GM18517 (cell line): ENCODE measurements at regions not wholly inside any gene's neighbourhood (a gene's known extent, or its start where the extent isn't known, plus 50 kb on each side); places are given as distances from the start of the nearest gene placed in this dataset.

Source experiments
- ATAC-seq: cut with Tn5 transposase; IDR thresholded peaks from one replicate; pipeline ENCODE4 v1.9.1; 2021; ENCODE audit warnings: mild to moderate bottlenecking, moderate library complexity; ENCODE audit not compliant: unreplicated experiment

- no peak for ATAC-seq
Measured at GRCh38 chr3:35500641-35501350, 138.5 kb upstream of the ARPP21 start.

DNA sequence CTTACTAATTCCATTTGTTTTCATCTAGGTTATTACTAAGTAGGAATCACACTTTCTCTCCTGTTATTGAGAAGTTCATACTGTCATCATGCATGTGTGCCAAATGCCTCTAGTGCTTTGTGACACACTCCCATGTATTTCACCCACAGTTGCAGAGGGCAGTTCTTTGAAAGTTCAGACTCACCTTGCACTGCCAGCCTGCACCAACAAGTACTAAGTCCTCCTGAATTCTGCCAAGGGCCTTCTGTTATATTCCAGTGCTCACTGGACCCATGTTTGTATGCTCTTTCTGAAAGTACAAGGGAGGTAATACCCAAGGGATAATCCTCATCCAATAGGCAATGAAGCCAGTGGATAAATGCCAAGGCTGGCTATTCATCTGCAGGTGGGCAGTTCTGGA lies 136.6 kb upstream of the ARPP21 start:
- no peak for ATAC-seq

DNA sequence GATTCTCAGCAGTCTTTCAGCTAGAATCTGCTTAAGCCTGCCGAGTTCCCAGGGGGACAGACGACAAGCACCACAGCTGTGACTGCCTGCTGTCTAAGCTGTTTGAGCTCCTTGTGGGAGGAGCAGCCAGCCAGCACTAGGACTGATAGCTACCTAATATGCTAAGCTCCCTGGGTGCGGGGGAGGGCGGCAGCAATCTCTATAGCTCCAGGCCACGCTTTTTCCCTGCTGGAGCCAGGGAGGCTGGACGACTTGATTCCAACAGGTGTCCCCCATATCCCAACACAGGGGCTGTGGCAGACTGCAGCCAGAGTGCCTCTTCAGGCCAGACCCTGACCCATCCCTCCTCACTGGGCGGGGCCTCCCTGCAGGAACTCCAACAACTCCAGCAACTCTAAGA lies 134.1 kb upstream of the ARPP21 start:
- ATAC-seq, result no peak

DNA sequence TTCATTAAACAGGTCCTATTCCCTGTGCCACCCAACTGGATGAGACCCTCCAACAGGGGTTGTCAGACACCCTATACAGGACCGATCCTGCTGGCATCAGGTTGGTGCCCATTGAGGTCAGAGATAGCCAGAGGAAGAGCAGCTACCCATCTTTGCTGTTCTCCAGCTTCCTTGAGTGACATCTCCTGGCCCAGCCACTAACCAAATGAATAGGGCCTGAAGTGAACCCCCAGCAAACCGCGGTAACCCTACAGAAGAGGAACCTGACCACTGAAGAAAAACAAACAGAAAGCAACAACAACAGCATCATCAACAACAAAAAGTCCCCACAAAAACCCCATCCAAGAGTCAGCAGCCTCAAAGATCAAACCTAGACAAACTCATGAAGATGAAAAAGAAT lies 133.6 kb upstream of the ARPP21 start:
- no peak for ATAC-seq

DNA sequence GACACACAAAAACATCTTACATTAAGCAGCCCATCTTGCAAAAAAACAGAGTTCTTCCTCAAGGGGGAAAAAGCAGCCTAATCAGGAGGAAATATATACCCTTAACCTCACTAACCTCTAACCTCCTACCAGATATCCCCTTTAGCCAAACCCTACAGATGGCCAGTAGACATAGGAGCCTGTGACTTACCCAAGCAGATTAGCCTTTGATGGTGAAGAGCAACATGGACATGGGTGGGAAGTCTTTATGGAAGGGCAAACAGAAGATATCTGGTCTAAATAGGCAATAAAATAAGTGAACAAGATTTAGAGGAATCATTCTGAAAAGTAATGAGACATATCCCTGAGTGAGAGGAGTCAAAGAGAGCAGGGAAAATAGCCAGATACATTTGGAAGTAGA lies 119.4 kb upstream of the ARPP21 start:
- ATAC-seq, result no peak

DNA sequence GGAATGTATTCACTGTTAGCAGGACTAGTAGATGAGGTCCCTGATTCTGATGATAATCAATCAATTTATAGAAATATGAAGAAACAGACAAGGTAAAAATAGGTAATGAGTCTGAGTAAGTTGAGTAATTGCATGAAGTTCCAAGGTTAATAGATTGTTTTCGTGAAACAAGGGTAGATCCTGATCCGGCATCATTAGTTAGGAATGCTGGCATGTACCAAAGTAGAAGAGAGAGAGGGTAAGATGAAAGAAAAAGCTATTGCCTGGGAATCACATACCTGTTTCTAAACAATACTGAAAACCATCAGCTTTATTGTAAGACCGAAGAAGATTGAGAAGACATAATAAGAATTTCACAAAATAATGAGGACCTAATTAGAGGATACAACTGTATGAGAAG lies 118.1 kb upstream of the ARPP21 start:
- no peak for ATAC-seq

GRCh38 chr3:35522450-35522849 lies 116.9 kb upstream of the ARPP21 start:
- ATAC-seq, result no peak

DNA sequence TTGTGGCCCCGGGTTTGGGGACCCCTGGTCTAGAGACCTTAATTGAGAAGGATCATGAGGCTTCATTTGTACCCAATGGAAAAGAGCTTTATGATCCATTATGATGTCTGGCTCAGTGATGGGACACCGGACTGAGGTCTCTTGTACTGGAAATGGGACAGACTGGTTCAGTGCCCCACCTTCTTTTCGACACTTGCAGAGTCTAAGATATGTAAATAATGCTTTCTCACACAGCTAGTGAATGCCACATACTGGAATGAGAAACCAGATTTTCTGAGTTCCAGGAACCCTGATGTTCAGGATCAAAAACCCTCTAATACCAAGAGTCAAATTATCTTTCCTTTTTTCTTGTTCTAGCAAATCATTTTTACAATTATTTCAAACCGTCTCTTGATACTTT lies 116.3 kb upstream of the ARPP21 start:
- no peak for ATAC-seq

DNA sequence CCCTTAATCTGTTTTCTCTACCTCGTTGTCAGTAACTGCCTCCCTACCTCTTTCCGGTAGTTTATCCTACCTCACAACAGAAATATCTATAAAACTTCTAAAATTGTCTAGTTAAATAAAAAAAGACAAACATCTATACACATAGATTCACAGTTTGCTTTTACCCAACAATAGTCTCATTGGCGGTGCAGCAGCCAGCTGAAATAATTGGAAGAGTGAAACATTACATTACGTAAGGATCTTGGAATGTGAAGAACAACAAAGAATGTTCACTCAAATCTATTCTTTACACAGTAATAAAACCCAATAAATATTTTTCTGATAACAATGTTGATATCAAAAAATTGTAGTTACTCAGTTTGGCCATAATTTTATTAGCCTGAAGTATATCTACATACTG lies 115.5 kb upstream of the ARPP21 start:
- ATAC-seq, result no peak

GRCh38 chr3:35524856-35525255 lies 114.5 kb upstream of the ARPP21 start:
- no peak for ATAC-seq

- no peak for ATAC-seq
Measured at GRCh38 chr3:35528728-35529127, 110.6 kb upstream of the ARPP21 start.

DNA sequence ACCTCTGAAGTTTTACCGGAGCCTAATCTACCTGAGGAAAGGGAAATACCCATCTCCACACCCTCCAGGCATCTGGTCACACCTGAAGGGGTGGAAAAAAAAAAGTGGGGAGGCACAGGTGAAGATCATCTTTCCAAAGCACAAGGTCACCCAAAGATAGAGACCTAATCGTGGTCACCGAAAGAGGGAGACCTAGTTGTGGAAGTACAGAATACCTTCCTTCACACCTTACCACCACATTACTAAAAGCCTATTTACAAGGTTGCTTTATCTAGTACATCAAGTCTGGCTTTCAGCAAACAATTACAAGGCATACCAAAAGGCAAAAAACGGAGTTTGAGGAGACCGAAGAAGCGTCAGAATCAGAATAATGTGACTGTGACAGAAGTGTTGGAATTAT lies 110.0 kb upstream of the ARPP21 start:
- ATAC-seq, result no peak

GRCh38 chr3:35537265-35537664 lies 102.1 kb upstream of the ARPP21 start:
- no peak for ATAC-seq

GRCh38 chr3:35544976-35545375 lies 94.3 kb upstream of the ARPP21 start:
- no peak for ATAC-seq

GRCh38 chr3:35549690-35550089 lies 89.6 kb upstream of the ARPP21 start:
- no peak for ATAC-seq

GRCh38 chr3:35562141-35562540 lies 77.2 kb upstream of the ARPP21 start:
- no peak for ATAC-seq

GRCh38 chr3:35565048-35565447 lies 74.3 kb upstream of the ARPP21 start:
- no peak for ATAC-seq
